ENCODE measurements at regions not wholly inside any gene's neighbourhood (a gene's known extent, or its start where the extent isn't known, plus 50 kb on each side); places are given as distances from the start of the nearest gene placed in this dataset.

GRCh38 chr15:53072077-53072476, 281.9 kb upstream of the ONECUT1 start:
- Histone ChIP-seq H3K4me3 (replicated peaks in 1 of 3) (no peak overlapping the region), H3K27me3 (no peaks in the 10 kb centered on the region), H3K36me3 (no peaks in the 10 kb centered on the region), H3K27ac (no peak overlapping the region), H3K9me3 (no peaks in the 10 kb centered on the region), H3K4me1 (no peaks in the 10 kb centered on the region)
- WGBS, 2 donors, result 2 to 13% methylated on average over 3 of the region's 3 CpGs
- TF ChIP-seq POLR2A (IDR thresholded peaks at IDR 0.05) (no peak), CTCF (IDR thresholded peaks at IDR 0.05) (no peak)
- DNase-seq, result peak; percentile 4 to 11
- intact Hi-C loops (cut with DNase I), result no loop called here

GRCh38 chr15:53068636-53069035, 278.5 kb upstream of the ONECUT1 start:
- H3K27me3 ChIP-seq, result no peaks in the 10 kb centered on the region
- no peaks in the 10 kb centered on the region for H3K9me3 ChIP-seq
- no peaks in the 10 kb centered on the region for H3K36me3 ChIP-seq
- WGBS, 2 donors, result 67 to 74% methylated on average over 4 of the region's 4 CpGs
- TF ChIP-seq POLR2A (IDR thresholded peaks at IDR 0.05) (no peak), CTCF (IDR thresholded peaks at IDR 0.05) (no peak)
- intact Hi-C loops (cut with DNase I), result no loop called here
- H3K4me1 ChIP-seq, result no peaks in the 10 kb centered on the region
- H3K27ac ChIP-seq, result no peak overlapping the region
- no peak for DNase-seq
- no peak overlapping the region for H3K4me3 ChIP-seq (replicated peaks in 1 of 3)

GRCh38 chr15:53059273-53060043, 269.3 kb upstream of the ONECUT1 start:
- H3K9me3 ChIP-seq, result no peaks in the 10 kb centered on the region
- no peaks in the 10 kb centered on the region for H3K36me3 ChIP-seq
- TF ChIP-seq POLR2A (IDR thresholded peaks at IDR 0.05) (no peak), CTCF (IDR thresholded peaks at IDR 0.05) (no peak)
- no peak overlapping the region for H3K4me3 ChIP-seq (replicated peaks in 1 of 3)
- DNase-seq, result no peak
- H3K27ac ChIP-seq, result no peak overlapping the region
- 82 to 87% methylated on average over 10 of the region's 10 CpGs for WGBS, 2 donors
- no peaks in the 10 kb centered on the region for H3K27me3 ChIP-seq
- H3K4me1 ChIP-seq, result no peaks in the 10 kb centered on the region
- intact Hi-C loops (cut with DNase I), result no loop called here

GRCh38 chr15:53046153-53046790, 256.1 kb upstream of the ONECUT1 start:
- no peaks in the 10 kb centered on the region for H3K4me1 ChIP-seq
- DNase-seq, result no peak
- no peaks in the 10 kb centered on the region for H3K27me3 ChIP-seq
- no peak for TF ChIP-seq POLR2A (IDR thresholded peaks at IDR 0.05)
- TF ChIP-seq CTCF (IDR thresholded peaks at IDR 0.05), result no peak
- no peaks in the 10 kb centered on the region for H3K36me3 ChIP-seq
- H3K9me3 ChIP-seq, result no peaks in the 10 kb centered on the region
- WGBS, 2 donors, result 56 to 60% methylated on average over 2 of the region's 2 CpGs
- no peak overlapping the region for H3K4me3 ChIP-seq (replicated peaks in 1 of 3)
- no peak overlapping the region for H3K27ac ChIP-seq
- intact Hi-C loops (cut with DNase I), result no loop called here

- intact Hi-C loops (cut with DNase I), result no loop called here
- H3K27ac ChIP-seq, result no peak overlapping the region
- H3K4me3 ChIP-seq (replicated peaks in 1 of 3), result no peak overlapping the region
- DNase-seq, result no peak
- 60 to 64% methylated on average over 5 to 7 of the region's 7 CpGs for WGBS, 2 donors
- TF ChIP-seq CTCF (IDR thresholded peaks at IDR 0.05) (no peak), POLR2A (IDR thresholded peaks at IDR 0.05) (no peak)
- no peaks in the 10 kb centered on the region for H3K27me3 ChIP-seq
- no peaks in the 10 kb centered on the region for H3K4me1 ChIP-seq
- H3K36me3 ChIP-seq, result no peaks in the 10 kb centered on the region
- no peaks in the 10 kb centered on the region for H3K9me3 ChIP-seq
These were observed 248.5 kb upstream of the ONECUT1 start for GRCh38 chr15:53038655-53038941.
